ENCODE measurements at regions not wholly inside any gene's neighbourhood (a gene's known extent, or its start where the extent isn't known, plus 50 kb on each side); places are given as distances from the start of the nearest gene placed in this dataset.
A peak's percentile ranks its signal among the peaks of the same experiment; 100 is the strongest.

DNA sequence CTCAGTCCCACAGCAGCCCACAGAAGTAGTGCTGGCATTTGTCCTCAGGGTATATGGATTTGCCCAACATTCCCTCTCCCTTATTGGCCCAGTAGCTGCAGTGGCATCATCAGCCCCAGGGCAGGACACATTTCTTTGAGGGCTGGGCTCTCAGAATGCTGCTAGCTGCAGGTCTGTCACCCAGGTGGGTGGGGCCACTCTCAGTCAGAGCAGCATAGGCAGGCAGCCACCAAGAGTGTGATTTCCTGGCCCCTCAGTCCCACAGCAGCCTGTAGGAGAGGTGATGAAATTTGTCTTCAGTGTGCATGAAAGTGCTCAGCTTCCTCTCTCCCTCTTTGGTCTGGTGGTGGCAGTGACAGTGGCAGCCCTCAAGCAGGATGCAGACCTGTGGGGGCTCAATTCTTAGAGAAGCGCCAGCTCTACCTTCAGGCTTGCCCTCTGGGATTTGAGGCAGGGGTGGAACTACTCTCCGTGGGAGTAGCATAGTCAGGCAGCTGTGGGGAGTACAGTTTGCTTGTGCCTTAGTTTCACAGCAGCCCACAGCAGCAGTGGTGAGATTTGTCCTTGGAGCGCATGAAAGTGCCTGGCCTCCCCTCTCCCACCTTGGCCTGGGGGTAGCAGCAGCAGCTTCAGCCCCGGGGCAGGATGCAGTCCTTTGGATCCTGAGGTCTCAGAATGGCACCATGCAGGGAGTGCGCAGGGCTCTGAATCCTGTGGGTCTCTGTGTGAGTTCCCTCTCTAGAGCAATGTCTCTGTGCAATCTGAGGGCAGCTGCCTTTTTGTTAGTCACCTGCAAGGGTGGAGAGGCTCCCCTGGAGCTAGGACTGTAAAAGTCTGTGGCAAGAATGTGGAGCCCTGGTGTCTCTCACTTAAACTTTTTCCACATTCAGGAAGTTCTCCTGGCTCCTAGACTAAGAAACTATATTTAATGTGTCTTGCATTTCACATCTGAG, 1229.1 kb downstream of the ROBO2 start:
- Histone ChIP-seq H3K27ac (no peak overlapping the region), H3K36me3 (no peaks in the 10 kb centered on the region), H3K27me3 (ENCODE audit: insufficient read depth, low read depth, severe bottlenecking) (no peaks in the 10 kb centered on the region), H3K9me3 (ENCODE audit: severe bottlenecking) (peaks cover 5% of the 10 kb centered on the region), H3K4me3 (ENCODE audit: low read depth, low read length) (no peak overlapping the region)
- TF ChIP-seq, protein P1, sequence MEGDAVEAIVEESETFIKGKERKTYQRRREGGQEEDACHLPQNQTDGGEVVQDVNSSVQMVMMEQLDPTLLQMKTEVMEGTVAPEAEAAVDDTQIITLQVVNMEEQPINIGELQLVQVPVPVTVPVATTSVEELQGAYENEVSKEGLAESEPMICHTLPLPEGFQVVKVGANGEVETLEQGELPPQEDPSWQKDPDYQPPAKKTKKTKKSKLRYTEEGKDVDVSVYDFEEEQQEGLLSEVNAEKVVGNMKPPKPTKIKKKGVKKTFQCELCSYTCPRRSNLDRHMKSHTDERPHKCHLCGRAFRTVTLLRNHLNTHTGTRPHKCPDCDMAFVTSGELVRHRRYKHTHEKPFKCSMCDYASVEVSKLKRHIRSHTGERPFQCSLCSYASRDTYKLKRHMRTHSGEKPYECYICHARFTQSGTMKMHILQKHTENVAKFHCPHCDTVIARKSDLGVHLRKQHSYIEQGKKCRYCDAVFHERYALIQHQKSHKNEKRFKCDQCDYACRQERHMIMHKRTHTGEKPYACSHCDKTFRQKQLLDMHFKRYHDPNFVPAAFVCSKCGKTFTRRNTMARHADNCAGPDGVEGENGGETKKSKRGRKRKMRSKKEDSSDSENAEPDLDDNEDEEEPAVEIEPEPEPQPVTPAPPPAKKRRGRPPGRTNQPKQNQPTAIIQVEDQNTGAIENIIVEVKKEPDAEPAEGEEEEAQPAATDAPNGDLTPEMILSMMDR (IDR thresholded peaks at IDR 0.05; ENCODE audit: low read depth, low read length), result no peak
- DNase-seq, result no peak

DNA sequence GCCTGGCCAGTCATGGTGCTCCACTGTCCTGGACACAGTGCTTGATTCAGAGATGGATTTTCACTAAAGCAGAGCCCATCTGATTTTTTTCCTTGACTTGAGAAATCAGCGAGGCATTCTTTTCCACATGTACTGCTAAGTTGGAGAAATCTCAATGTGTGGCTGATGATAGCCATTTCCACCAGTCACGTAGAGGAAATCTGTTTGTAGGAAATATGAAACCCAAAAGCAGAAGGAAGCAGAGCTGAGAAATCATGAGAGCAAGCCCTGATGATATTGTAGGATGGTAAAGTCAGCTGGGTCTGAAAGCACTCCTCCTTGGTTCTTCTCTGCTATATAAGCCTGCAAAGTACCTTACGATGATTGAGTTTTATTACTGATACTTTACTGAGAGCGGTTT, 1233.4 kb downstream of the ROBO2 start:
- Histone ChIP-seq H3K36me3 (no peaks in the 10 kb centered on the region), H3K27me3 (ENCODE audit: insufficient read depth, low read depth, severe bottlenecking) (no peaks in the 10 kb centered on the region), H3K4me3 (ENCODE audit: low read depth, low read length) (no peak overlapping the region), H3K27ac (no peak overlapping the region), H3K9me3 (ENCODE audit: severe bottlenecking) (no peaks in the 10 kb centered on the region)
- no peak for DNase-seq
- TF ChIP-seq, protein P1 (IDR thresholded peaks at IDR 0.05; ENCODE audit: low read depth, low read length), result no peak

DNA sequence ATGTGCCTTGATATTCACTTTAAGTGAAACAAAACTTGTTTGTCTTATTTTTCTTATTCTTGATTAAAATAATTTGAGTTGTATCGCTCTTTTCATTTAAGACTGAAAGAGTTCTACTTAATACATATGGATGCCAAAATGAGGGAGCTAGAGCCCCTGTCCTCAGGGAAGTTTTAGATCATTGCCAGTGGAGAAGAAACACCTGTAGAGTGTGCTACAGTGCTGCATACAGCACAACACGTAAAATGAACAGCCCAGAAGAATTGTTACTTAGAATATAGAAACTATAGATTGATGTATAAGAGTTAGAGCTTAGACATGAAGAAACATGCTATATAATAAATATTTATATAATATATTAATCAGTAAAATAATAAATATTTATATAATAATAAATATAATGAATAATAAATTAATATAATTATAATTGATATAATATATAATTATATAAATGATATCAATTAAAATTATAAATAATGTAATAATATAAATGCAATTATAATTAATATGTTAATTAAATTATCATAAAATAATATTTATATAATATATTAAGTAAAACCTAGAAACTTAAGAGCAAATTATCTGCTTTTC, 1234.7 kb downstream of the ROBO2 start:
- no peaks in the 10 kb centered on the region for H3K36me3 ChIP-seq
- TF ChIP-seq, protein P1 (IDR thresholded peaks at IDR 0.05; ENCODE audit: low read depth, low read length), result 0 out of 2 replicates have a peak, but pooled peaks have one; percentile 3
- no peaks in the 10 kb centered on the region for H3K9me3 ChIP-seq (ENCODE audit: severe bottlenecking)
- H3K27me3 ChIP-seq (ENCODE audit: insufficient read depth, low read depth, severe bottlenecking), result no peaks in the 10 kb centered on the region
- H3K27ac ChIP-seq, result no peak overlapping the region
- no peak overlapping the region for H3K4me3 ChIP-seq (ENCODE audit: low read depth, low read length)
- no peak for DNase-seq

DNA sequence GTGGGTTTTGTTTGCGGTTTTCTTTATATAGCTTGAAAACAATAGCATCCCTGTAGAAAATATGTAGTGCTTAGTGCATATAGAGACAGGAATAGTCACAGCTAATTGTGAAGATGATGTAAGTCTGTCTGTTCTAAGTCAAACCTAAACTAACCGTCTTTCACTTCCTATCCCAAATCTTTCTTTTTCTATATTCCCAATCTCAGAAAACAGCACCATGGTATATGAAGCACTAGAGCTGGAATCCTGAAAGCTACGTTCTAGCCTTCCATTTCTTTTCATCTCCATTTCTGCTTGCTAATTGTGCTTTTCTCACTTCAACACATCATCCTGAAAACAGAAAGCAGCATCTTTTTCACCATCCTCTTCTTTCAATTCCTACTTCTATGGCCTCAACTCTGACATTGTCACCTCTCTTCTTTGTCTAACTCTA, 1235.5 kb downstream of the ROBO2 start:
- Histone ChIP-seq H3K4me3 (ENCODE audit: low read depth, low read length) (no peak overlapping the region), H3K9me3 (ENCODE audit: severe bottlenecking) (no peaks in the 10 kb centered on the region), H3K27ac (no peak overlapping the region), H3K27me3 (ENCODE audit: insufficient read depth, low read depth, severe bottlenecking) (no peaks in the 10 kb centered on the region), H3K36me3 (no peaks in the 10 kb centered on the region)
- TF ChIP-seq, protein P1 (IDR thresholded peaks at IDR 0.05; ENCODE audit: low read depth, low read length), result no peak
- DNase-seq, result no peak

DNA sequence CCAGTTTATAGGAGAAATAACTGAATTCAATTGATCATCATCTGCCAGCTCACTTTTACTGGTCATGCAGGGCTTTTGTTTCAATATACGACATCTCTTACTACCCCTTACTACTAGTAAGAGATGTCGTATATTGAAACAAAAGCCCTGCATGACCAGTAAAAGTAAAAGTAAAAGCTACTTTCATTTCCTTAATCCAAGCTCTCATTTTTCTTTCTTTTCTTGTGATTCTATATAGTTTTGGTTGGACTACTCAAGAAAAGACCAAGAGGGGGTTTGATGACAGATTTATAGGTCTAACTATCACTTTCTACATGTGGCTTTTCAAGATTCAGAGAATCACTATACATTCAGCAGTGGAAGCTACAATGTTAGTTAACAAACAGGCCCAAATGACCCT, 1237.3 kb downstream of the ROBO2 start:
- no peaks in the 10 kb centered on the region for H3K9me3 ChIP-seq (ENCODE audit: severe bottlenecking)
- TF ChIP-seq, protein P1 (IDR thresholded peaks at IDR 0.05; ENCODE audit: low read depth, low read length), result no peak
- no peaks in the 10 kb centered on the region for H3K36me3 ChIP-seq
- no peak for DNase-seq
- H3K4me3 ChIP-seq (ENCODE audit: low read depth, low read length), result no peak overlapping the region
- no peaks in the 10 kb centered on the region for H3K27me3 ChIP-seq (ENCODE audit: insufficient read depth, low read depth, severe bottlenecking)
- no peak overlapping the region for H3K27ac ChIP-seq
